LNCaP clone FGC (cell line): ENCODE measurements at regions not wholly inside any gene's neighbourhood (a gene's known extent, or its start where the extent isn't known, plus 50 kb on each side); places are given as distances from the start of the nearest gene placed in this dataset.
"Not testable (repeated sequence)": the region's sequence is repeated elsewhere in the genome, so short reads cannot be mapped to it uniquely, and the experiment has no call there.

ENCODE experiments used
- DNase-seq: peaks from one replicate; pipeline ENCODE4 v3.0.0-alpha.2; 2011; ENCODE audit warnings: low read depth
- H3K4me3 ChIP-seq: 2 replicates; pipeline ENCODE4 v1.5.1; 2011; ENCODE audit warnings: mild to moderate bottlenecking, low read depth, low read length, control low read depth
- TF ChIP-seq, protein P1 (sequence below): IDR thresholded peaks from 2 replicates; pipeline ENCODE4 v1.5.1; 2012; ENCODE audit warnings: mild to moderate bottlenecking; ENCODE audit not compliant: control insufficient read depth, insufficient read depth; ENCODE audit errors: extremely low read depth

DNA sequence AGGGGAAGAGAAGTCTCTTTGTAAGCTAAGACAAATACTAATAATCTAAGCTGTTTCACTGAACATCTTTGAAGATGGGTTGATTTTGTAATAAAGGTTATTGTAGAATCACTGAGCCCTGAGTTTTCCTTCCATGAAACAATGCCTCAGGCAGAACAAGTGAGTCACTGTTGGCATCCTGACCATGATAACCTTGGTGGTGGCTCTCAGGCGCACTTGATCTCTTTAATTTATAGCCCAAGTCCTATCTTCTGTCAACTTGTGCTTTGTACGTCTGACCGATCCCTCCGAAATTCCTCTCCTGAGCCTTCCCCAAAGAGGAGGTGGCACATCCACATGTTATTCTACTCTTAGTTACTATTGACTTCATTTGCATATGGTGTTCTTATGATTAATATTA is 812.9 kb downstream of the REEP3 start:
- TF ChIP-seq, protein P1, sequence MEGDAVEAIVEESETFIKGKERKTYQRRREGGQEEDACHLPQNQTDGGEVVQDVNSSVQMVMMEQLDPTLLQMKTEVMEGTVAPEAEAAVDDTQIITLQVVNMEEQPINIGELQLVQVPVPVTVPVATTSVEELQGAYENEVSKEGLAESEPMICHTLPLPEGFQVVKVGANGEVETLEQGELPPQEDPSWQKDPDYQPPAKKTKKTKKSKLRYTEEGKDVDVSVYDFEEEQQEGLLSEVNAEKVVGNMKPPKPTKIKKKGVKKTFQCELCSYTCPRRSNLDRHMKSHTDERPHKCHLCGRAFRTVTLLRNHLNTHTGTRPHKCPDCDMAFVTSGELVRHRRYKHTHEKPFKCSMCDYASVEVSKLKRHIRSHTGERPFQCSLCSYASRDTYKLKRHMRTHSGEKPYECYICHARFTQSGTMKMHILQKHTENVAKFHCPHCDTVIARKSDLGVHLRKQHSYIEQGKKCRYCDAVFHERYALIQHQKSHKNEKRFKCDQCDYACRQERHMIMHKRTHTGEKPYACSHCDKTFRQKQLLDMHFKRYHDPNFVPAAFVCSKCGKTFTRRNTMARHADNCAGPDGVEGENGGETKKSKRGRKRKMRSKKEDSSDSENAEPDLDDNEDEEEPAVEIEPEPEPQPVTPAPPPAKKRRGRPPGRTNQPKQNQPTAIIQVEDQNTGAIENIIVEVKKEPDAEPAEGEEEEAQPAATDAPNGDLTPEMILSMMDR, result no peak
- H3K4me3 ChIP-seq, result no peak overlapping the region
- no peak for DNase-seq

DNA sequence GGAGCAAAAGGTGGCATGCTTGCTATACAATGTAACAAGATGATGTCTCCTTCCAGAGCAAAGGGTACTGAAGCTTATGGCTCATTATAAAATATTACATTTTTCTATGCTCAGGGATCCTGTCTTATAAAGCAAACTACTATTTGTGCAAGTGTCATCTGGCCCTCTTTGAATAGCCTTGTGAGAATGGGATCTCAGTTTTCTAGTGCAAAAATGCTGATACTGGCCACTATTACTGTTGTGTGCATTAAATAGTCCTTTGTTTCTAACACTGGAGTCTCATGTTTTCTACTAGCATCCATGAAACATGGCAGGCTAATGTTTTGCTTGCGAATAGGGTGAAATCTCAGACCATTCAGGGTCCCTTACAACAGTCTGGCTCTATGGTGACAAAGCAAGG is 823.0 kb downstream of the REEP3 start:
- H3K4me3 ChIP-seq, result no peak overlapping the region
- TF ChIP-seq, protein P1, result no peak
- DNase-seq, result no peak

DNA sequence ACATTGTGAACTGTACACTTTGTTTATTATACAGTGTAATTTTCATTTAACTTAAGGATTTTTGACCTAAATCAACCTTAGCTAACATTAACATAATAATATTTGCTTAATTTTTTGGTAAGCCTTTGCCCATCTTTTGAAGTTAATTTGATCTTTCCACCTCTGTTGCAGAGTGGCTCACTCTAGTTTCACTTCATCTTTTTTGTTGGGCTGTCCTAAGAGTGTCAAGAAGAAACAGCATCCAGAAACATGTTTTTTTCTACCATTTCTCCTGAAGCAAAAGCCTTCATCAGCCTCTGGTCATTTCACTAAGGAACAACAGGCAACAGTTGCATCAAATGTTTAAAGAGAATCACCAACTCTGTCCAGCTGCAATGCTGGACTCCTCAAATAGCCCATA is 824.7 kb downstream of the REEP3 start:
- TF ChIP-seq, protein P1, result no peak
- DNase-seq, result no peak
- no peak overlapping the region for H3K4me3 ChIP-seq

DNA sequence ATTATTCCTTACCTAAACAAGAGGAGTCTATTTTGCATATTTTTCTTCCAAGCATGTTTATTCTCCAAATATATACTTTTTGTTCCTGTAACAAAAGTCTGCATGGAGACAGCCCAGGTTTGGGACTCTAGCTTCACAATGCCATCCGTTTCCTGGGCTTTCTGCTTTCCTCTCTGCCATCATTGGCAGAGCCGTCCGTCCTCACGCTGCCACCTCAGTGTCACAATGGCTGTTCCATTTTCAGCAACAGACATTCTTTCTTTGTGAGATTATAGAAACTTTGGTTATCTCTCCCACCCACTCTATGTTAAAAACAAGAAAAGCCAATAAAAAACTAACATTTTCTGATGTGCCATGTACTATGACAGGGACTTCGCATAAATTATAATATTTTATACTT is 825.2 kb downstream of the REEP3 start:
- DNase-seq, result no peak
- TF ChIP-seq, protein P1, result no peak
- no peak overlapping the region for H3K4me3 ChIP-seq

DNA sequence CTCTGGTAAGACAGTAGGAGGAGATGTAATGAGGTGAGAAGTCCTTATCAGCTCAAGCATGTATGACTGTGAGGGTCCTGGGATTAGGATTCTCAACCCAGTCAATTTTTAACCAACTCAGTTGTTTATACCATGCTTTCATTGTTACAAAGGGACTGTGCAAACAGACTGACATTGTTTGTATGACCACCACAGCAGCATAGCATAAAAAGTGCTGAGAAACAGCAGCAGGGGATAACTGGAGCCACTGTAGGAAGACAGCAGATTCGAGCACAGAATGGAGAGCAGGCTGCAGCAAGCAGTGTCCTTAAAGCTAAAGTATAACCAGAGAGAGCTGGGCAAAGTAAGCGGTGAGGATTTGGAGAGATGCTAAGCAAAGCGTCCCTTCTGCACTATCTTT is 829.5 kb downstream of the REEP3 start:
- no peak for DNase-seq
- H3K4me3 ChIP-seq, result no peak overlapping the region
- TF ChIP-seq, protein P1, result no peak

DNA sequence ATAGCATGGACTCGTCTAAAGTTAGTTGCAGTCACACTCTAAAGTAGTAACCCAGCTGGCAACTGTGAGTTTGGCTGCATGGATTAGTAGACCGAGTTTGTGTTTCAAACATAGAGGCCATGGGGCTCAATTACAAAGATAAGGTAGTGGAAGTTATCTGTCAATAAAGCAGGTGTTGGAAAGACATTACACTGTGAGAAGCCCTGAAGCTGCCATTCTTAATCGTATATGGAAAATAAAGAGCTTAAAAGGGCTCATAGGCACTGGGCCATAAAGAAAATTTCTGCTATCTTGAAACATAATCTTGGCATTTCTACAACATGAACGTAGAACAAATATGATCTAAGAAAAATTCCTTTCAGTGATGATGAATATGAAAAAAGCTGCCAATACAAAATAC is 837.7 kb downstream of the REEP3 start:
- no peak for DNase-seq
- TF ChIP-seq, protein P1, result no peak
- H3K4me3 ChIP-seq, result no peak overlapping the region

DNA sequence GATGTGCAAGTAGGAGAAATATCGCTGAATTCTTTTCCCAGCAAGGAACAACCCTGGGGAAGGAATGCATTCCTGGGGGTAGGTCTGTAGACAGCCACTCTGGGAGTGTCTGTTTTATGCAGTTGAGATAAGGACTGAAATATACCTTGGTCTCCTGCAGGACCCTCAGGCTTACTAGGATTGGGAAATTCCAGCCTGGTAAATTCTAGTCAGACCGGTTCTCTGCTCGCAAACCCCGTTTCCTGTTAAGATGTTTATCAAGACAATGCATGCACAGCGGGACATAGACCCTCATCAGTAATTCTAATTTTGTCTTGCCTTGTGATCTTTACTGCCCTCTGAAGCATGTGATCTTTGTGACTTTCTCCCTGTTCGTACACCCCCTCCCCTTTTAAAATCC is 839.0 kb downstream of the REEP3 start:
- H3K4me3 ChIP-seq, DNase-seq: not testable (repeated sequence)

DNA sequence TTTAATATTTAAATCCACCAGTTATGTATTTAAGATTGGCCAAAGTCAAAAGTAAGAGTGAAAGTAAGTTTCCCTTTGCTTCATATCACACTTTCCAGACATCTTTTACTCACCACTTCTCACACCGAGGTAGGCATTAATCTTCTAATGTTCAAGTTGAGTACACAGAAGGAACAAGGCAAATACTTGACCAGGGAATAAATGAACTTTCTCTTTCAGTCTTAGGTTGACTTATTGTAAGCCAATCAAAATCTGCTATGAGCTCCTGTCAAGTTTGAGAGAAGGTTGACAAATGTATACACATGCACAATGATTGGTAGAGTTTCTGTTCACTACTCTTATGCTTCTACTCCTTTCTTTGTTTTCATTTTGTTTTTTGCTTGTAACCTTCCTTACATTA is 842.5 kb downstream of the REEP3 start:
- DNase-seq, result no peak
- TF ChIP-seq, protein P1, result no peak

More for the DNA sequence above, 842.5 kb downstream of the REEP3 start:
- H3K4me3 ChIP-seq, result no peak overlapping the region
